Left renal cortex interstitium (tissue), 4 donors: ENCODE measurements at regions not wholly inside any gene's neighbourhood (a gene's known extent, or its start where the extent isn't known, plus 50 kb on each side); places are given as distances from the start of the nearest gene placed in this dataset.

Source experiments
- DNase-seq, 4 donors: peaks; one replicate each; pipeline ENCODE4 v3.0.0-alpha.2; 2013; ENCODE audit warnings: low read depth in 4 of 4, low spot score in 2 of 4, missing footprints in 1 of 4

- DNase-seq: no peak
Observed at GRCh38 chr3:178275793-178276192, 260.4 kb upstream of the KCNMB2 start.

- DNase-seq: no peak
Observed at GRCh38 chr3:178277605-178278004, 258.6 kb upstream of the KCNMB2 start.

GRCh38 chr3:178283561-178283960 is 252.7 kb upstream of the KCNMB2 start:
- no peak for DNase-seq

GRCh38 chr3:178284181-178284580 is 252.1 kb upstream of the KCNMB2 start:
- DNase-seq: no peak

GRCh38 chr3:178288074-178288473 is 248.2 kb upstream of the KCNMB2 start:
- DNase-seq: no peak

GRCh38 chr3:178289544-178290160 is 246.6 kb upstream of the KCNMB2 start:
- no peak for DNase-seq

GRCh38 chr3:178291574-178292370 is 244.5 kb upstream of the KCNMB2 start:
- DNase-seq: no peak

GRCh38 chr3:178295292-178295912 is 240.8 kb upstream of the KCNMB2 start:
- DNase-seq: no peak

- DNase-seq: no peak
Observed at GRCh38 chr3:178297199-178297598, 239.0 kb upstream of the KCNMB2 start.

- DNase-seq: no peak
Observed at GRCh38 chr3:178297740-178298139, 238.5 kb upstream of the KCNMB2 start.

- no peak for DNase-seq
Observed at GRCh38 chr3:178300441-178300959, 235.7 kb upstream of the KCNMB2 start.

GRCh38 chr3:178302966-178303930 is 233.0 kb upstream of the KCNMB2 start:
- DNase-seq: no peak

- DNase-seq: no peak
Observed at GRCh38 chr3:178304758-178305467, 231.3 kb upstream of the KCNMB2 start.

- no peak for DNase-seq
Observed at GRCh38 chr3:178306432-178307115, 229.7 kb upstream of the KCNMB2 start.

GRCh38 chr3:178308771-178309170 is 227.5 kb upstream of the KCNMB2 start:
- no peak for DNase-seq

- DNase-seq: no peak
Observed at GRCh38 chr3:178310949-178311348, 225.3 kb upstream of the KCNMB2 start.

GRCh38 chr3:178313716-178314115 is 222.5 kb upstream of the KCNMB2 start:
- no peak for DNase-seq

GRCh38 chr3:178318340-178318739 is 217.9 kb upstream of the KCNMB2 start:
- no peak for DNase-seq
